ENCODE measurements at regions not wholly inside any gene's neighbourhood (a gene's known extent, or its start where the extent isn't known, plus 50 kb on each side); places are given as distances from the start of the nearest gene placed in this dataset.

GRCh38 chr3:94704467-94704866 lies 641.6 kb downstream of the NSUN3 start:
- no peak for TF ChIP-seq CTCF (IDR thresholded peaks at IDR 0.05; ENCODE audit: poor library complexity)
- TF ChIP-seq EZH2 (IDR thresholded peaks at IDR 0.05; ENCODE audit: borderline replicate concordance), result no peak
